GM19239 (cell line): ENCODE measurements at regions not wholly inside any gene's neighbourhood (a gene's known extent, or its start where the extent isn't known, plus 50 kb on each side); places are given as distances from the start of the nearest gene placed in this dataset.
A peak's percentile ranks its signal among the peaks of the same experiment; 100 is the strongest.
"Not testable (repeated sequence)": the region's sequence is repeated elsewhere in the genome, so short reads cannot be mapped to it uniquely, and the experiment has no call there.

ENCODE experiments used
- DNase-seq: peaks from one replicate; pipeline ENCODE4 v3.0.0; 2011; ENCODE audit warnings: low spot score; ENCODE audit not compliant: insufficient read length
- FAIRE-seq: peaks from 2 replicates; lab custom pipeline; 2011; peaks lifted over from hg19 to GRCh38; lab: Jason Lieb, UNC

DNA sequence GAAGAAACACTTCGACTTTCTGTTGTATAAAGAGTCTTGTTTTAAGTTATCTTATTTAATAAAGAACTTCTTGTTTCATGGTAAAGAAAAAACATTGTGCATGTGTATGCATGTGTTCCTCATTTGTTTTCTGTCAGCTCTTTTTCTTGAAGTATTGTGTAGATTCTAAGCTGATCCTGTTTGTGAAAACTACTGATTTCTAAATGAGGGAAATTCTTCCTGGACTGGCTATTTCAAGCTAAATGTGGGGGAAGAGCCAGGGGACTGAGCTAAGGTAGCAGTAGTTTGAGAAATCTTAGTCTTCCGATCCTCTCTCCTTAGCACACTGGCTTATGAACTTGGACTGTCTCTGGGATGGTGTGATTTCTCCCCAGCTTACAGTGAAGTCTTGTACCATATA lies 56.4 kb upstream of the RBMS1 start:
- no peak for DNase-seq
- FAIRE-seq: no peak

DNA sequence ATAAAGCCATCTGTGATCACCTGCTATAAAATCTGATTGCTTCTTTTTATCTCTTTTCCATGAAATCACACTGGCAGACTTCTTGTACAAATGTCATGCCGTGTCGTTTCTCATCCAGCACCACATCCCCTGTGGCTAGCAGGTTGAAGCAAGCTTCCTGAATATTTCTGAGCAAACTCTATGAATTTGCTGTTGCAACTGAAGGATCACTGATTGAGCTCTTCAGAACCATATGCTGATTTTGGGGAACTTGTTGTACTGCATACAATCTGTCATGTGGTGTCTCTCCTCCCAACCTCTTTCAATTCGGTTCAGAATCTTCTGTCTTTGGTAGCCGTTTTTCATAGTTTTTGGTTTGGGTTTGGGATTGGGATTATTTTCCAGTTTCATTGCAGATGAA lies 57.7 kb upstream of the RBMS1 start:
- peak; percentile 18 for FAIRE-seq

DNA sequence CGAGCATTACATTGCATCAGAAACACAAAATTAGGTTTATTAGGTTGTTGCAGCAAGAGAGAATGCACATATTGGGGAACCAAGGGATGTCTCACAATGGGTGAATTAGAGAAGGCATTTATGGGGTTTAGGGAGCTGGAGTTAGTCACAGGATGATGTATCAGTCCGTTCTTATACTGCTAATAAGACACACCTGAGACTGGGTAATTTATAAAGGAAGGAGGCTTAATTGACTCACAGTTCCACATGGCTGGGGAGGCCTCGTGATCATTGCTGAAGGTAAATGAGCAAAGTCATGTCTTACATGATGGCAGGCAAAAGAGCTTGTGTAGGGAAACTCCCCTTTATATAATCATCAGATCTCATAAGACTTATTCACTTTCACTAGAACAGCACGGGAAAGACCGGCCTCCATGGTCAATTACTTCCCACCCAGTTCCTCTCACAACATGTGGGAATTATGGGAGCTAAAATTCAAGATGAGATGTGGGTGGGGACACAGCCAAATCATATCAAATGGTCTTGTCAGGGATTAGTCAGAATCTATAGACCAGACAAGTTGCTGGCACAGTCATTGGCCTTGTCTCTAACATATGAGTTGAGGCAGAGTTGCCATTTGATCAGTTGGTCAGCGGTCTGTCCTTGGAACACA lies 61.9 kb upstream of the RBMS1 start:
- FAIRE-seq: no peak
- DNase-seq: no peak

More for the DNA sequence above, 57.7 kb upstream of the RBMS1 start:
- no peak for DNase-seq

DNA sequence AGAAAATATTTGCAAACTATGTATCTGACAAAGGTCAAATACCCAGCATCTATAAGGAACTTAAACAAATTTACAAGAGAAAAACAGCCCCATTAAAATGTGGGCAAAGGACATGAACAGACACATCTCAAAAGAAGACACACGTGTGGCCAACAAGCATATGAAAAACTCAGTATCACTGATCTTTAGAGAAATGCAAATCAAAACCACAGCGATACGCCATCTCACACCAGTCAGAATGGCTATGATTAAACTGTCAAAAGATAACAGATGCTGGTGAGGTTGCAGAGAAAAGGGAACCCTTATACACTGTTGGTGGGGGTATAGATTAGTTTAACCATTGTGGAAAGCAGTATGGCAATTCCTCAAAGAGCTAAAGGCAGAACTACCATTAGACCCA lies 64.3 kb upstream of the RBMS1 start:
- DNase-seq (no peak), FAIRE-seq (no peak)

DNA sequence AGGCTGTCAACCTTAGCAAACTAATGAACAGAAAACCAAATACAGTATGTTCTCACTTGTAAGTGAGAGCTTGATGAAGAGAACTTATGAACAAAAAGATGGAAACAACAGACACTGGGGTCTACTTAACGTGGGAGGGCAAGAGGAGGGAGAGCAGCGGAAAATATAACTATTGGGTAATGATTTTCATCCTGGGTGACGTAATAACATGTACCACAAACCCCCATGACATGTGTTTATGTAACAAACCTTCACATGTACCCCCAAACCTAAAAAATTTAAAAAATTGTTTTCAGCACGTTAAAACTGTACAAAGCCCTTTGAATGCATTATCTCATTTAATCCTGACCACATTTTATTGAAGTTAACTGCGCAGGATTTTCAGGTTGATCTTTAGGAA lies 64.9 kb upstream of the RBMS1 start:
- FAIRE-seq: no peak
- DNase-seq: no peak

DNA sequence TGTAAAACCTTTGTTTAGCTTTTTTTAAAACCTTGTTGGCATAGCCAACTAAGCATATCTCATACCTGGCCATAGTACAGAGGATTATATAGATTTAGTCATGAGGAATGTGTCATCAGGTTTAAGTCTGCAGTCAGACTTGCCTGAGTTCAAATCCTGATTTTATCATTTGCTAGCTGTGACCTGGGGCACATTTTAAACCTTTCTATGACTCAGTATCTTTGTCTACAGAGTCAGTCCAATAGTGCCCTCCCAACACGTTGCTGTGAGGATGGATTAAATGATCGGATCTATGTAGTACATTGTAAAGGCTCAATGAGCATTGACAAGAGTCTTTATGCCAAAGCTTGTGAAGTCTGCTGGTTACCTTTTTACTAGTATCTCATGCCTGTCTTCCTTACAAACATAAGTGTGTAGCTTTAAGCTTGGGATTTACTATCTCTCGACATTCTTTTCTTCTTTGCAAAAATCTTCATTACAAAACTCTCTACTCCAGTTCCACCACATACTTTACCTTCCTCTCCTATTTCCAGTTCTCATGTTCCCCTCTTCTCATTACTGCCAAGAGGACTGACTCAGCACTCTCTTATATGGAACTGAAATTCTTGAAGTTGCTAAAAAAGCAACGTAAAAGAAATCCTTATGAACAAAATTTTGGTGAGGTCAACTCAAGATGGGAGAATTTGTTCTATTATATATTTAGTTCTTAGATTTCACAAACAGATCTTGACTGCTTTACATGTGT lies 68.1 kb upstream of the RBMS1 start:
- no peak for DNase-seq
- no peak for FAIRE-seq

DNA sequence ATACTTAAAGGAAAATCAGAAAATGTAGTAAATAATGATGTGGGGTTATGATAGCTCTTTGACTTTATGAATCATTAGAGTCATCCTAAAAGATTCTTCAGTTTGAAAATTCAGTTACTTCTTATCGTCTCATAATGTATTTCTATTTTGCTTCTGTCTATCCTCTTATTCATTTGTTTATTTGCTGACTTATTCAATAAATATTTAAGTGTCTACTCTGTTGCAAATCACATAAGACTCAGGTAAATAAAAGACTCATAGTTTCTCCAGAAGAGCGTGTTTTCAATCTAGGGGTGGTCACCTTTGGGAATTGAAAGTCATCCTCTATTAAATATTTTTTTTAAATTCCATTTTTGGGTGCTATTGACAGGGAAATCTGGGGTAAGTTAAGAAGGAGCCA lies 69.1 kb upstream of the RBMS1 start:
- DNase-seq (no peak), FAIRE-seq (no peak)

DNA sequence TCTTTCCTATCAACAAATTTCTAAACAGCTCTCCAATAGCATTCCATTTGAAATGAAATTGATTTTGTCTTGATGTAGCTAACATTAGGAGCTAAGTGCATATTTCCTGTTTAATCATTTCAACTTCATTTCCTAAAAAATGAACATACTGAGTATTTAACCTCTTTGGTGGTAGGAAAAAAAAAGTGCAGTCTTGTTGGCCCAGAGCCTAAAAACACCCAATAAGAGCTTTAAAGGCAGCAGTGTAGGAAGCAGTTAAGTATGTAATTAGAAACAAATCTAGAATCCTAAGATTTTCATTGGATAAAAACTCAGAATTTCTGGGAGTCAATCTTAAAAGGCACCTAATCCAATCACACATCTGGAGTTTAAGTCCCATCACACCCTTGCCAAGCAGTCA lies 71.0 kb upstream of the RBMS1 start:
- FAIRE-seq: no peak
- no peak for DNase-seq

DNA sequence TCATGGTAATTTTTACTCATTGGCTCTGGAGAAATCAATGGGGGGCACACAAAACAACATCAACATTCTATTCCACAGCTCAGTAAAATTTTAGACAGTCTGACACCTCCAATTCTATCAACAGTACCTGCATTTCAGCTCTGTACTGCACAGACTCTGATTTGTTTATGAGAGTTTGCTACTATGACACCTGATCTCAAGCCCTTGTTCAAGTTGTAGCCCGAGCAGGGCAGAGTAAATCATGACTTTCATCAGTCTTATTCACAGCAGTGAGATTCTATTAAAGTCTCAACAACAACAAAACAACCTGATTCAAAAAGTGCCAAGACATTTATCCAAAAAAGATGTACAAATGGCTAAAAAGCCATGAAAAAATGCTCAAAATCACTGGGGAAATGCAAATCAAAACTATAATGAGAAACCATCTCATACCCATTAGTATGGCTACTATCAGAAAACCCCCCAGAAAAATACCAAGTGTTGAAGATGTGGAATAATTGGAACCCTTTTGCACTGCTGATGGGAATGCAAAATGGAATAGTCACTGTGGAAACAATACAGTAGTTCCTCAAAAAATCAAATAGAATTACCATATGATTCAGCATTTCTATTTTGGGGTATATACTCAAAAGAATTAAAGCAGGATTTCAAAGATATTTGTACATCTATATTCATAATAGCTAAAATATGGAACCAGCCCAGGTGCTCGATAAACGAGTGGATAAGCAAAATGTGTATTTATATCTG lies 71.7 kb upstream of the RBMS1 start:
- DNase-seq (no peak), FAIRE-seq (no peak)

DNA sequence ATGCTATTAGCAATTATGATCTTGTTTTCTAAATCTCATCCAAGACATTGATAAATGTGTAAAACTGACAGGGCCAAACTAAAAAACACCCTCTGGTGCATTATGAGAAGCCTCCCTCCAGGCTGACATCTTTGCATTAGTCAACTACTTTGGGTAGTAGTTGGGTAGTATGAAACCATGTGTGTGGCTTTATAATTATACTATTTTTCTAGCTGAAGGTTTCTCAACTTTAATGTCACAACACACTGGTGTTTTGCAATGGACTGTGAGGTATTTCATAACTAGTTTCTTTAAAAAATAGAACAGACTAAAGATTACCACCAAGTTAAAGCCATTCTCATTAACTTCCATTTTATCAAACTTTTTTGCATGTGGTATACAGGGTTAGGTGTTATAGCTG lies 73.1 kb upstream of the RBMS1 start:
- no peak for FAIRE-seq
- no peak for DNase-seq

DNA sequence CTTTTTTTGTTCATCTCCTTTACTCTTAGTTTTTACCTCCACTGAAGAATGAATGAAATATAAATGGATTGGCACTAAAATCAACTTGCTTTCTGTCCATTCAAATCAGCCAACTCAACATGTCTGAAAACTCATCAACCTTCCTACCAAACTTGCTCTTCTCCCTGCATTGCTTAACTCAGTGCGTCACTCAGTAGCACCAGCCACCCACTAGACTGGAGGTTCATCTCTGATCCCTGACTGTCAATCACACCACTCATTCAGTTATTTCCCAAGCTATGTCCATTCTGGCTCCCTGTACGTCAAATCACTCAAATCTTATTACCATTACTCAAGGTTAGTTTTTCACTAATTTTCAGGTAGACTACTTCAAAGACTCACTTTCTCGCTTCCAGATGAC lies 75.2 kb upstream of the RBMS1 start:
- FAIRE-seq: no peak
- no peak for DNase-seq

DNA sequence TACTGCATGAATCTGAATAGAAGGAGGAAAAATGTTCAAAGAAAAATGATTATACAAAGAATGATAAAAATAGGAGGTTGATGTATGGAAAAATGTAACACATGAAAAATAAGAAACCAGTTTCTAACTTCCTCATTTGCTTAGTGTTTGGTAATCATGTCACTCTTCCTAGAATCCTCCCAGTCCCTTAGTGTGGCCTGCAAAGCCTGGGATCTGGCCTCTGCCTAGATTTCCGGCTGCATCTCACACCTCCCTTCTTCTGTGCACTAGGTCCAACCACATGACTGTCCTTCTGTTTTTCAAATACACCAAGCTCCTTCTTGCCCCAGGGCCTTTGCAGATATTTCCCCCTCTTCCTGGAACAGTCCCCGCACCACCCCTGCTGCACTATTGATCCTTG lies 76.8 kb upstream of the RBMS1 start:
- no peak for FAIRE-seq
- DNase-seq: no peak

DNA sequence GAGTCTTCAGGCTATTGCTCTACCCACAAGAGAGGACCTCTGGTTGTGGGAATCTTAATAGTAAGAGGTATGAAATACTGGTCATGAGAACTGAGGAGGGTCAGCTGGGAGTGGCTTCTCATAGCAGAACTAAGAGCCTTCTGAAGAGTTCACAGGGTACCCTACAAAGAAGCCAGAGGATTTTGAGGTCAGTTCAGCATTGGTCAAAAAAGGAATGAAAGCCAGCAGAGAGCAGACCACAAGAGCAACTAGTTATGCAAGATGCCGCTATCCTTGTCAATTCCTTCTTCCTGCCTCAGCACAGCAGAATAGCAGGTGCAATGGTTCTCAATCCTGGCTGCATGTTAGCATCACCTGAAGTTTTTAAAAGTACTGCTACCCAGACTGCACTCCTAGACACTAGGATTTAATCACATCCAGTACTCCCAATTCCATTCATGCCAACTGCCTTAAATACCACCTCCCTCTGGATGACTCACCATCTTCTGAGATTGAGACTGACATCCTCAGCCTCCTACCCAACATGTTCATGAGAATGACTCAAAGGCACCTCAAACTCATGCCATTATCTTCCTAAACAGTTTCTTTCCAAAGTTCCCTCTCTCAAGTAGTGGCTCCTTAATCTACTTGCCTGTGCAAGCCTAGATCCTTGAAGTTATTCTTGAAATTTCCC lies 81.0 kb upstream of the RBMS1 start:
- DNase-seq: no peak
- FAIRE-seq: no peak

DNA sequence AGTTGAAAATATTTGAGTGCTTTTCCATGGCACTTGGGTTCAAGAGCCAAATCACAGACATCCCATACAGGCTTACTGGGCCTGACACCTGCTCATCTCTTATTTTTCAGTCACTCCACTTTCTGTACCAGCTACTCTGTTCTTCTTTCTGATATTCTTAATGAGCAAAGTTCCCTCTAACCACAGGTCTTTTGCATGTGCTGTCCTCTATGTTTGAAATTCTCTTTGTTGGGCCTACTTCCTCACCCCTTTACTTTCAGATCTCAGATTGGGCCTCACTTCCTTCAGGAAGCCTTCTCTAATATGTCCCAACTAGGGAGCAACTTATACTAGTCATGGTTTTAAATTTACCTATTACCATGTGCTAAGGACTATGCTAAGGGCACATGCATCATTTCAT lies 81.8 kb upstream of the RBMS1 start:
- no peak for DNase-seq
- FAIRE-seq: no peak

DNA sequence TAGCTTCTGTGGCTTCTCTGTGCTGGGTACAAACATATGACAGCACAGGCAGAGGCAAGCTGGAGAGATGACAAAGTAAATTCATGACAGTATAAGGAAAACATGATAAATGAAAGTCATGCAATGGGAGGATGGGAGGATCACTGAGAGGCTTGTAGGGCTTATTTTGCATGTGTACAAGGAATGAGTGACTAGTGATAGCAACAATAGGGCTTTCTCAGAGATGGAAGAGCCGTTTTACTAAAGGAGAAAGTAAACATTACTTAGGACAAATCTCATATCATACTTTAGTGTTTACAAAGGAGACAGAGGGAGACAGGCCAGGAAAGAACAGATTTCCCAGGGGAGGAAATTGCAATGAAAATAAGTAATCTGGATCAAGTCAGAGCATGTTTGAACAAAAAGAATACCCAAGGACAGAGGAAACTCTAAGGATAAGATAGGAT lies 82.5 kb upstream of the RBMS1 start:
- FAIRE-seq (no peak), DNase-seq (no peak)

DNA sequence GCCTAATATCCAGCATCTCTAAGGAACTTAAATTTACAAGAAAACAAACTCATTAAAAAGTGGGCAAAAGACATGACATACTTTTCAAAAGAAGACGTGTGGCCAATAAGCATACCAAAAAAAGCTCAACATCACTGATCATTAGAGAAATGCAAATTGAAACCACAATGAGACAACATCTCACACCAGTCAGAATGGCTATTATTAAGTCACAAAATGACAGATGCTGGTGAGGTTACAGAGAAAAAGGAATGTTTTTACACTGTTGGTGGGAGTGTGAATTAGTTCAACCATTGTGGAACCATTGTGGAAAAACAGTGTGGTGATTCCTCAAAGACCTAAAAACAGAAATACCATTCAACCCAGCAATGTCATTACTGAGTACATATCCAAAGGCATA lies 83.5 kb upstream of the RBMS1 start:
- FAIRE-seq, DNase-seq: not testable (repeated sequence)

DNA sequence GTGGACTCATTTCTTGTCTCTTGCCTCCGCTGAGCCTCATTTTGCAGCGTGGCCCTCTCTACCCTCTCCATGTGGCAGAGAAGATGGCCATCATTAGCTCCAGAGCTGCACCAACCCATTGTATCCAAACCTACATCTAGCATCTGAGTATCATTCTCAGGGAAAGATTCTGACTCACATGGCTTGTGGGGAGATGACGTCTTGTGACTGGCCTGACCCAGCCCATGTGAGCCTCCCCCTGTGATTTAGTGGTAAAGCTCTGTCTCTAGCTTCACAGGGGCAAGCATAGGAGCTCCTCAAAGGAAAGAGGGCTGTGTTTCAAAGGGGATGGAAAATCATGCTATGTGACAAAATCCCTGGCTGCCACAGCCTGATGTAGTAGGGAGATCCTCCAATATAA lies 87.4 kb upstream of the RBMS1 start:
- no peak for DNase-seq
- no peak for FAIRE-seq

DNA sequence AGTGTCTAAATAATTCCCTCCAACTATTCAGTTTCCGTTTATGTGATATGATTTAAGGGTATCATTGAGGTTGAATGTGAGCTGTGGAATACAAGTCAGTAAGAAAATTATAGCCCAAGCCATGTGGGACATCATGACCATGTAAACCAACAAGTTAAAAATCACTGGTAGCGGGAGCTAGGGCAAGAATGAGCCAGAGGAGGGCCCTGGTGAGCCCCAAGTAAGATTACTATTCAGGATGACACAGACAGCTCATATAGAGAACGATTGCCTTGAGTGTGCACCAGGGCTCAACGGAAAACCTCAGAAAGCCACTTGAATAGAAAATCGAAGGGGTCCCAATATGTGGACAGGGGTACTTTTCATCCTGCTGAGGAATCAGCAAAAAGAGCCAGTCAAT lies 87.8 kb upstream of the RBMS1 start:
- no peak for FAIRE-seq
- no peak for DNase-seq

DNA sequence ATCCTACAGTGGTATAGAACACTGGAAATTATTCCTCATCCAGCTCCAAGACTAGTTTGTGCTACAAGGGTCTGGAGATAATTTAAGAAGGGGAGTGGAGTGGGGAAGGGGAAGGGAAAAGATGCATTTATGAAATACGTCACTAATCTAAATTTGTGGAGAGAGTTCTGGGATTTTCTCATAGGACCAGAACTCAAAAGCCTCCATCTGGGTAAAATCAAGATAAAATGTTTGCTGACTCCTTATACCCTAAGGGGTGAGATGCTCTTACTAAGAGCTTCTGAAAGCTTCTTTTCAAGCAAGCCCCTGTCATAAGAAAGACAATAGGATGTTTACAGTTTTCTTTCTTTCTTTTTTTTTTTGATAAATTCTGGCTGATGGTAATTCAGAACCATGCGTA lies 88.5 kb upstream of the RBMS1 start:
- no peak for FAIRE-seq
- no peak for DNase-seq

DNA sequence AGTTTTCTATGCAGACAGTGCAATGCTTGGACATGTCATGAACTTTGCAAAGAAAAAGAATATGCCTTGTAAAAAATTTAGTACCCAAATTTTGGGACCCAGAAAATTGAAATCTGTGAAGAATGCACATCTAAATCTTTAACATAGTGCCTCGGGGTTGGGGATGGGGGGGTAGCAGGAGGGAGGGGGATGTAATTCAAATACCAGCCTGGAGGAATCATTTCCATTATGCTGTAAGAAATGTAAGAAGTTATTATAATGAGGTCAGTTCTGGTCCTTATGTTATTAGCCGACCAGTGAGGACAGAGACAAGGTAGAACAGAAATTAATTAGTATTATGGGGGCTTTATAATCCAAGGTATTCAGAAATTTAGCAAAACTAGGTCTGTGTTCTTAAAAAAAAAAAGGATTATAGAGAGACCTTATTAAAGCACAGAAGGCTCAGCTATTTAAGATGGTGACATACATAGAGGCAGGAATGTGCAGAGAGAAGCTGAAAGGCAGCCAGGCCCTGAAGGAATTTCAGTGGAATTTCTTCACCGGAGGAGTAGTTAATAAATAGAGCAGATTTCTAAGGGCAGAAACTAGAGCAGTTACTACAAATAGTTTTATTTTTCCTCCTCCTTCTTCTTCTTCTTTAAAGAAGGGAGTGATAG lies 89.0 kb upstream of the RBMS1 start:
- no peak for FAIRE-seq
- no peak for DNase-seq
